ENCODE measurements at regions not wholly inside any gene's neighbourhood (a gene's known extent, or its start where the extent isn't known, plus 50 kb on each side); places are given as distances from the start of the nearest gene placed in this dataset.

DNA sequence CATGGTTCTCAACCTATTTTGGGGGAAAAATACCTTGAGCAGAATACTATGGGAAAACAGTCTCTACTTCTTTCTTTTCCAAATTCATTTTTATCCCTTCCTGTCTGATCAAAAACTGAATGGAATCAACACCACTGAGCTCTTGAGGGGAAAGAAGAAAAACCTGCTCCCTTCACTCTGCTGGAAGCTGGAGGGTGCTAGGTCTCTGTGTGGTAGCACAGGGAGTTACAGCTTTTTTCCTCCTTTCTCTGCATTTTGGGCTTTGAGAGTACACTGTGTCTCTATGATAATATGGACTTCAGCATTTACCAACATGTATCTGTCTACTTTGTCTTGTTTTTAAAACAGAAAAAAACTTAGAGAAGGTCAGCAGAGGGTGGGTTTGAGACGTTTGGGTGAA is 417.2 kb upstream of the SYT1 start:
- no peak overlapping the region for H3K27ac ChIP-seq (ENCODE audit: low read depth in 1 of 2, low read length in 1 of 2)
- no peaks in the 10 kb centered on the region for H3K4me1 ChIP-seq (ENCODE audit: control insufficient read depth in 2 of 2, insufficient read depth in 2 of 2, low read length in 2 of 2)
- DNase-seq (ENCODE audit: low read depth in 6 of 9, low spot score in 9 of 9): no peak
- no peak overlapping the region for H3K4me3 ChIP-seq (ENCODE audit: low read length in 2 of 2)
- 77% methylated on average over 1 of the region's 1 CpG for WGBS
- H3K36me3 ChIP-seq (ENCODE audit: control insufficient read depth in 2 of 2, insufficient read depth in 2 of 2, low read length in 1 of 2): no peaks in the 10 kb centered on the region
- no peaks in the 10 kb centered on the region for H3K9me3 ChIP-seq (ENCODE audit: control insufficient read depth in 2 of 2, insufficient read depth in 1 of 2, low read length in 1 of 2)
- no peaks in the 10 kb centered on the region for H3K27me3 ChIP-seq (ENCODE audit: control insufficient read depth in 2 of 2, insufficient read depth in 1 of 2, low read length in 1 of 2)

DNA sequence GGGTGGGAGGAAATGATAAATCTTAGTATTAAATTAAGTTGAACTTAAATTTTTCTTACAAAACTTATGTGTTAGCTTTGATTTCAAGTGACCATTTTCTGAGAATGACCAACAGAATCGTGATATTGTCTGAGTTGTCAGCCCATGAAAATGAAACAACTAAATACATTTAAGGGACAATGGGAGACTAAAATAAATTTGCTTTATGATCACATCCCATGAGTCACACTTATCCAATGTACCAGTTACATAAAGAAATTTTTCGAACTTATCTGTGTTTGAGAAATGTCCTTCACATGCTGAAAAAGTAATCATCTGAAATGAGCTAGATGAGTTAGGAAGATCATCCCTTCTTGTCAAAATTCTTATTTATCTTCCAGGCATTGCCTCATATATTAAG is 415.9 kb upstream of the SYT1 start:
- 91% methylated on average over 2 of the region's 2 CpGs for WGBS
- no peaks in the 10 kb centered on the region for H3K9me3 ChIP-seq (ENCODE audit: control insufficient read depth in 2 of 2, insufficient read depth in 1 of 2, low read length in 1 of 2)
- H3K4me3 ChIP-seq (ENCODE audit: low read length in 2 of 2): no peak overlapping the region
- no peaks in the 10 kb centered on the region for H3K36me3 ChIP-seq (ENCODE audit: control insufficient read depth in 2 of 2, insufficient read depth in 2 of 2, low read length in 1 of 2)
- H3K4me1 ChIP-seq (ENCODE audit: control insufficient read depth in 2 of 2, insufficient read depth in 2 of 2, low read length in 2 of 2): no peaks in the 10 kb centered on the region
- H3K27ac ChIP-seq (ENCODE audit: low read depth in 1 of 2, low read length in 1 of 2): no peak overlapping the region
- no peaks in the 10 kb centered on the region for H3K27me3 ChIP-seq (ENCODE audit: control insufficient read depth in 2 of 2, insufficient read depth in 1 of 2, low read length in 1 of 2)
- DNase-seq (ENCODE audit: low read depth in 6 of 9, low spot score in 9 of 9): no peak

DNA sequence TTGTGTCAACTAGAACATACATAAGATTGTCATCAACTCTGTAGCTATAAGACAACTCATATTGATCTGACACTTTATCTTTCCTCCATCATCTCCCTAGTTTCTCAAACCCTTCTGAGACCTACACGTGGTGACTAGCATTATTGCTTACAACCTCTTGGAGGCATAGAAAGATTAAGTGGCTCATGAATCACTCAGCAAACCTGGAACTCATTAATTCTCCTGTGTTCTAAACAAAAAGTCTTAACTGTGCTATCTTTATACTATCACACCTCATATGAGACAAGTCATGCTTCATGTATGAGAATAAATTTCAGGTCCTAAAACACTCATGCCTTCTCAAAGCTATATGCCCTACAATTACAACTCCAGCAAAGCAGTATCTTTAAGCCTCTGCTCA is 408.6 kb upstream of the SYT1 start:
- no peak for DNase-seq (ENCODE audit: low read depth in 6 of 9, low spot score in 9 of 9)
- WGBS: 88% methylated on average over 1 of the region's 1 CpG
- H3K4me1 ChIP-seq (ENCODE audit: control insufficient read depth in 2 of 2, insufficient read depth in 2 of 2, low read length in 2 of 2): no peaks in the 10 kb centered on the region
- H3K4me3 ChIP-seq (ENCODE audit: low read length in 2 of 2): no peak overlapping the region
- no peak overlapping the region for H3K27ac ChIP-seq (ENCODE audit: low read depth in 1 of 2, low read length in 1 of 2)
- no peaks in the 10 kb centered on the region for H3K9me3 ChIP-seq (ENCODE audit: control insufficient read depth in 2 of 2, insufficient read depth in 1 of 2, low read length in 1 of 2)
- H3K36me3 ChIP-seq (ENCODE audit: control insufficient read depth in 2 of 2, insufficient read depth in 2 of 2, low read length in 1 of 2): no peaks in the 10 kb centered on the region
- H3K27me3 ChIP-seq (ENCODE audit: control insufficient read depth in 2 of 2, insufficient read depth in 1 of 2, low read length in 1 of 2): no peaks in the 10 kb centered on the region

DNA sequence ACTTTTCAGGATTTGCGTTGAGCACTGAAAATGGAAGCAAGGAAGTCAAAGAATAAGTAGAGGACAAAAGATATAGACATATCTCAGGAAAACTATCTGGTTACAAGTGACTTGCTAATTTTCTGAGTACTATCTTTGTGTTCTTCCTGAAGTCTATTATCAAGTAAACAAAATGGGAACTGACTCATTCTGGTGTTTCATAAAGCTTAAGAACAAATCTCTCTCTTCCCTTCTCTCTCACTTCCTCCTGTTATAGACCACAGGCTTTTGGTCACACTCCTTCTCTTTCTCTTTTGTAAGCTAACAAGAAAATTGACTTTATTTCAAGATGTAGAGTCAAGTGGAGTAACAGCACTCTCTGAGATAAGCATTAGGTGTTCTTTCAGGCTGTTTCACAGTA is 406.6 kb upstream of the SYT1 start:
- 92% methylated on average over 1 of the region's 1 CpG for WGBS
- H3K36me3 ChIP-seq (ENCODE audit: control insufficient read depth in 2 of 2, insufficient read depth in 2 of 2, low read length in 1 of 2): no peaks in the 10 kb centered on the region
- no peaks in the 10 kb centered on the region for H3K9me3 ChIP-seq (ENCODE audit: control insufficient read depth in 2 of 2, insufficient read depth in 1 of 2, low read length in 1 of 2)
- no peaks in the 10 kb centered on the region for H3K27me3 ChIP-seq (ENCODE audit: control insufficient read depth in 2 of 2, insufficient read depth in 1 of 2, low read length in 1 of 2)
- no peak for DNase-seq (ENCODE audit: low read depth in 6 of 9, low spot score in 9 of 9)
- no peaks in the 10 kb centered on the region for H3K4me1 ChIP-seq (ENCODE audit: control insufficient read depth in 2 of 2, insufficient read depth in 2 of 2, low read length in 2 of 2)
- H3K4me3 ChIP-seq (ENCODE audit: low read length in 2 of 2): no peak overlapping the region
- no peak overlapping the region for H3K27ac ChIP-seq (ENCODE audit: low read depth in 1 of 2, low read length in 1 of 2)

DNA sequence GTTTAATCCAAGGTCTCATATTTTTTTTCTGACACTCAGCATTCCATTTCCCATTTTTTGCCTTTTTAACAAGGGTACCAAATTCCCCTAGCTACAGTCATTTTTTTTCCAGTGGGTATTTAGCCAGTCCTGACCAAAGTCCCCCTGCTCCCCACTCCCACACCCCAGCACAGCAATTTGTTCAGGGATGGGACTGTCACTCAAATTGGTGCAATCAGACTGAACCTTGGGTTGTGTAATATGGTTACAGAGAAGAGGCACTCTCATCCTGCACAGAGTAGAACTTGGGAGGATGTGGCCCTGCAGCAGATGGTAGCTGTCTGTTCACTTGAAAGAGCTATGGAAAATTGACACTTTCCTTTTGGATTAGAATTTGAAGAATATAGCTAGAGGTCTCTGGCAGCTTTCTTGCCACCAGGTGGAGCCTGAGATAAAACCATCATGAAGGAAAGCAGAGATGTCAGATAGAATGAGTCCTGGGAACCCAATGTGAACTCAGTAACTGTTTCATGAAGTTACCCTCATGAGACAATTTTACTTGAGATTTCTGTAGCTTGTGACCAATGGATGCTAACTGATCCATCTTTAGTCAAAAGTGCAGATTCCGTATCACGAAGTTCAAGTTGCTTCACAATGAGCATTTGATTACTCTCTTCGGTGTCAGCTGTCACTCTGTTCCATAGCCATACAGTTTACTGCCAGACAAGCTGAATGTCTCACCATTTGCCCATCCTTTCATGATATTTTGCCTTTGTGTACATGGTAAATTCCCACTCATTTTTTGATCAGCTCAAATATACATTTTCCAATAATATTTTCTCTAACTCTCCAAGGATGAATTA is 394.0 kb upstream of the SYT1 start:
- Histone ChIP-seq H3K9me3 (ENCODE audit: control insufficient read depth in 2 of 2, insufficient read depth in 1 of 2, low read length in 1 of 2) (no peaks in the 10 kb centered on the region), H3K27ac (ENCODE audit: low read depth in 1 of 2, low read length in 1 of 2) (no peak overlapping the region), H3K4me1 (ENCODE audit: control insufficient read depth in 2 of 2, insufficient read depth in 2 of 2, low read length in 2 of 2) (no peaks in the 10 kb centered on the region), H3K4me3 (ENCODE audit: low read length in 2 of 2) (no peak overlapping the region), H3K36me3 (ENCODE audit: control insufficient read depth in 2 of 2, insufficient read depth in 2 of 2, low read length in 1 of 2) (no peaks in the 10 kb centered on the region), H3K27me3 (ENCODE audit: control insufficient read depth in 2 of 2, insufficient read depth in 1 of 2, low read length in 1 of 2) (no peaks in the 10 kb centered on the region)
- DNase-seq (ENCODE audit: low read depth in 6 of 9, low spot score in 9 of 9): peak in 5 of 9 donors; percentile 1 to 35 (median 3)
- 91% methylated on average over 3 of the region's 3 CpGs for WGBS

DNA sequence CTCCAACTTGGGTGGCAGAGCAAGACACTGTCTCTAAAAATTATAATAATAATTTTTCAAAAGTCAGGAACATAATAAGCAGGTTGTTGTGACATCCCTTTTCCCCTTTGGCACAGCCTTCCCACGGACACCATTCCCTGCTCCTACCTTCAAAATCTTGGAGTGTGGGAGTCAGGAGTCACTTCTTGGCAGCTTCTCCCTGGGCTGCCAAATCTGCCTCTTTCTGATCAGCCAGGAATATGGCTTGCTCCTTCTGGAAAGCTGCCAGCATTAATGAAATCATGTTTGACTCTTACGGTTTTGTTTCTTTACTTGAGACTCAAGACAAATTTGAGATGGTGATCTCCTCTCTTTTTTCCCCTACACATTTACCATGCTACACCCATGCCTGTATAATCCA is 391.4 kb upstream of the SYT1 start:
- DNase-seq (ENCODE audit: low read depth in 6 of 9, low spot score in 9 of 9): no peak
- Histone ChIP-seq H3K4me1 (ENCODE audit: control insufficient read depth in 2 of 2, insufficient read depth in 2 of 2, low read length in 2 of 2) (no peaks in the 10 kb centered on the region), H3K9me3 (ENCODE audit: control insufficient read depth in 2 of 2, insufficient read depth in 1 of 2, low read length in 1 of 2) (no peaks in the 10 kb centered on the region), H3K27me3 (ENCODE audit: control insufficient read depth in 2 of 2, insufficient read depth in 1 of 2, low read length in 1 of 2) (no peaks in the 10 kb centered on the region), H3K36me3 (ENCODE audit: control insufficient read depth in 2 of 2, insufficient read depth in 2 of 2, low read length in 1 of 2) (no peaks in the 10 kb centered on the region), H3K27ac (ENCODE audit: low read depth in 1 of 2, low read length in 1 of 2) (no peak overlapping the region), H3K4me3 (ENCODE audit: low read length in 2 of 2) (no peak overlapping the region)
- 79% methylated on average over 2 of the region's 2 CpGs for WGBS

DNA sequence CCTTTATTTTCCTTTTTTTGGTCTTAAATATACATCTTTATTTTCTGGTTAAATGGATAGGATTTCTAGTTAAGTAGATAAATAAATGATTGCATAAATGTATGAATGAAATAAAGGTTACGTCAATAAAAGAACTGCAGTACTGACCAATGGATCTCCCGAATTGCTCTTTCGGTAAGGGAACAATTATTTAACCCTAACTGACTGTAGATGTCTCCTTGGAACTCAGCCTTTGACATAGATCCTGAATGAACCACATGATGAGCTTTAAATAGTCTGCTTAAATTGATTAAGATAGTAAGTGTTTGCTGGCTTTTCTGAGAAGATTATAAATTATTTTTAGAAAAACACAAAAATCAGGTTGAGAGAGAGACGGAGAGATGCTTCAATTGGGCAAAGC is 391.0 kb upstream of the SYT1 start:
- H3K36me3 ChIP-seq (ENCODE audit: control insufficient read depth in 2 of 2, insufficient read depth in 2 of 2, low read length in 1 of 2): no peaks in the 10 kb centered on the region
- H3K27me3 ChIP-seq (ENCODE audit: control insufficient read depth in 2 of 2, insufficient read depth in 1 of 2, low read length in 1 of 2): no peaks in the 10 kb centered on the region
- no peak overlapping the region for H3K4me3 ChIP-seq (ENCODE audit: low read length in 2 of 2)
- 95% methylated on average over 4 of the region's 4 CpGs for WGBS
- H3K9me3 ChIP-seq (ENCODE audit: control insufficient read depth in 2 of 2, insufficient read depth in 1 of 2, low read length in 1 of 2): no peaks in the 10 kb centered on the region
- no peak overlapping the region for H3K27ac ChIP-seq (ENCODE audit: low read depth in 1 of 2, low read length in 1 of 2)
- no peaks in the 10 kb centered on the region for H3K4me1 ChIP-seq (ENCODE audit: control insufficient read depth in 2 of 2, insufficient read depth in 2 of 2, low read length in 2 of 2)
- DNase-seq (ENCODE audit: low read depth in 6 of 9, low spot score in 9 of 9): no peak

DNA sequence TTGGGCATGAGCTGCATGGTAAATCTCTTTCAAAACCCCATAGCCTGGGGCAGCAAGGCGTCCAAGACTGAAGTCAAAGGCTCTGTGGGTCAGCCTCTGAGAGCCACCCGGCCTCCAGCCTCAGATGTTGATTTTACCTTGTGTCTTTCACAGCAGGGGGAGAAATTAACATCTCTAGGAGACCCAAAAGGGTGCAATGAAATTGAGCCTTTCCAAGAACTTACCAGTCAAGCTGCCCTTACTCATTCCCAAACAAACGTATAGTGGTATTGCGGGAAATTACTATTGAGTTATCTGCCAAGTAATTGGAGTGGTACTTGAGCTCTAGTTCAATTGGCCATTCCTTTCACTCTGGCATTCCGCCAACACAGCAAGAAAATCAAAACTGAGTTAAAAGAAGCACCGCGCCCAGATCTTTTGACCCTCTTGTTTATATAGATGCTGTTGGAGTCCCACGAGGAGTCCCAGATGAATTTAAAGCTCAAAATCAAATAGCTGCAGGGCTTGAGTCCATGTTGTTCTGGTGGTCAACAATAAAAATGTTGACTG is 380.7 kb upstream of the SYT1 start:
- no peak for DNase-seq (ENCODE audit: low read depth in 6 of 9, low spot score in 9 of 9)
- Histone ChIP-seq H3K36me3 (ENCODE audit: control insufficient read depth in 2 of 2, insufficient read depth in 2 of 2, low read length in 1 of 2) (no peaks in the 10 kb centered on the region), H3K4me3 (ENCODE audit: low read length in 2 of 2) (no peak overlapping the region), H3K27me3 (ENCODE audit: control insufficient read depth in 2 of 2, insufficient read depth in 1 of 2, low read length in 1 of 2) (no peaks in the 10 kb centered on the region), H3K4me1 (ENCODE audit: control insufficient read depth in 2 of 2, insufficient read depth in 2 of 2, low read length in 2 of 2) (no peaks in the 10 kb centered on the region), H3K9me3 (ENCODE audit: control insufficient read depth in 2 of 2, insufficient read depth in 1 of 2, low read length in 1 of 2) (no peaks in the 10 kb centered on the region), H3K27ac (ENCODE audit: low read depth in 1 of 2, low read length in 1 of 2) (no peak overlapping the region)
- WGBS: 79% methylated on average over 8 of the region's 8 CpGs

DNA sequence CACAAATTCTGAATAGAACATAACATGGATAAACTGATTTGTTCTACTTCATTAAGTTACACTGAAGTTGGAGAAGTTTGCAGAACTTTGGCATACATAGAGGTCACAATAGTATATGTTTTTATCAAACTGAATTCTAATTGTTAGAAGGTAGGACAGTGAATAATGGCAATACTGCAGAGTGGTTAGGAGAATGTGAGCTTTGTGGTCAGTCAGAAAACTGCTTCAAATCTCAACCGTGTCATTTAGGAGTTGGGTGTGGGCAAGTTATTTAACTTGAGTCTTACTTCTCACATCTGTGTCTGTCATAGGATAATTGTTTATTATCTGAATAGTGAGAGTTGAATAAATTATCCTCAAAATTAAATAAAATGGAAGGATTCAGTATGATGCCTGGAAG is 374.6 kb upstream of the SYT1 start:
- Histone ChIP-seq H3K27ac (ENCODE audit: low read depth in 1 of 2, low read length in 1 of 2) (no peak overlapping the region), H3K4me3 (ENCODE audit: low read length in 2 of 2) (no peak overlapping the region), H3K4me1 (ENCODE audit: control insufficient read depth in 2 of 2, insufficient read depth in 2 of 2, low read length in 2 of 2) (no peaks in the 10 kb centered on the region), H3K27me3 (ENCODE audit: control insufficient read depth in 2 of 2, insufficient read depth in 1 of 2, low read length in 1 of 2) (no peaks in the 10 kb centered on the region), H3K9me3 (ENCODE audit: control insufficient read depth in 2 of 2, insufficient read depth in 1 of 2, low read length in 1 of 2) (no peaks in the 10 kb centered on the region), H3K36me3 (ENCODE audit: control insufficient read depth in 2 of 2, insufficient read depth in 2 of 2, low read length in 1 of 2) (no peaks in the 10 kb centered on the region)
- 79% methylated on average over 1 of the region's 1 CpG for WGBS
- DNase-seq (ENCODE audit: low read depth in 6 of 9, low spot score in 9 of 9): no peak

All from thymus (tissue), 11 donors.